GM18909 (cell line): ENCODE measurements at regions not wholly inside any gene's neighbourhood (a gene's known extent, or its start where the extent isn't known, plus 50 kb on each side); places are given as distances from the start of the nearest gene placed in this dataset.
"Not testable (repeated sequence)": the region's sequence is repeated elsewhere in the genome, so short reads cannot be mapped to it uniquely, and the experiment has no call there.

Experiments
- ATAC-seq: cut with Tn5 transposase; IDR thresholded peaks from one replicate; pipeline ENCODE4 v1.9.1; 2021; ENCODE audit warnings: mild to moderate bottlenecking; ENCODE audit not compliant: unreplicated experiment, poor library complexity

GRCh38 chr15:56812221-56812620 is 78.9 kb upstream of the ZNF280D start:
- ATAC-seq: no peak

GRCh38 chr15:56811586-56811985 is 78.3 kb upstream of the ZNF280D start:
- ATAC-seq: no peak

GRCh38 chr15:56808160-56808559 is 74.9 kb upstream of the ZNF280D start:
- ATAC-seq: no peak

- ATAC-seq: no peak
These were observed 72.8 kb upstream of the ZNF280D start for GRCh38 chr15:56806148-56806536.

DNA sequence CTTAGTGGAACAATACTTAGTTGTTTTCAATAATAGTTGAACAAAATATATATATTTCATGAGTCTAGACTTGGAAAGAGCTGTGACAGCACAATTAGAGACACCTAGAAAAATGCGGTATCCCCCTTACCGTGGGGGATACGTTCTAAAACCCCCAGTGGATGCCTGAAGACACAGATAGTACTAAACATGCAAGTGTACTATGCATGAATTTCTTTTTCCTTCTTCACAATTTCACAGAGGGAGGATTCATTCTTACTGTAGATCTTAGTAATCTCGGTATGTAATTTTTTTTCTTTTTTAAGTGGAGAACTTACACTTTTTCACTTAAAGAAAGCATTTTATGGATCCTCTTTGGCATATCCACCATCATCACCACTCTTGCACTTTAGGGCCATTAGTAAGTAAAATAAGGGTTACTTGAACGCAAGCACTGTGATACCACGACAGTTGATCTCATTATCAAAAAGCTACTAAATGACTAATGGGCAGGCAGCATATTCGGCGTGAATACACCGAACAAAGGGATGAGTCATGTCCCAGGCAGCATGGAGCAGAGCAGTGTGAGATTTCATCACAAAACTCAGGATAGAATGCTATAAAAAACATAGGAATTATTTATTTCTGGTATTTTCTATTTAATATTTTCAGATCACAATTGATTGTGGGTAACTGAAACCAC is 72.3 kb upstream of the ZNF280D start:
- ATAC-seq: peak; percentile 62

- ATAC-seq: no peak
These were observed 71.6 kb upstream of the ZNF280D start for GRCh38 chr15:56804938-56805337.

DNA sequence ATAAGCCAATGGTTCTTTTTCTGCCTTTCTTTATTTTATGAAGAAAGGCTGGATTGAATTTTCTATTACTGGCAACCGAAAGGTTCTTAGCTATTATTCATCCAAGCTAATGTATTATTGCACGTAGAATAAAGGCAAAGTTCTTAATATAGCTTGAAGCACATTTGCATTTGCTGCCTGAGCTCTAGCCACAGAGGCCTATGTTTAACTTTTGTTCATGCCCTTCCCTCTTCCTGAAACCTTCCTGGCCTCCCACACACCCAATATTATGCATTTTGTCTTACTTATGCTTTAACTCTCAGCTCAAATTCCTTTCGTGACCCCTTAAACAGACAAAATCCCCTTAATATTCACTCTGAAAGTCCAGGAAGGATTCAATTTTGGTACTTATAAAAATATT is 71.0 kb upstream of the ZNF280D start:
- no peak for ATAC-seq

- ATAC-seq: no peak
These were observed 68.9 kb upstream of the ZNF280D start for GRCh38 chr15:56802161-56802560.

DNA sequence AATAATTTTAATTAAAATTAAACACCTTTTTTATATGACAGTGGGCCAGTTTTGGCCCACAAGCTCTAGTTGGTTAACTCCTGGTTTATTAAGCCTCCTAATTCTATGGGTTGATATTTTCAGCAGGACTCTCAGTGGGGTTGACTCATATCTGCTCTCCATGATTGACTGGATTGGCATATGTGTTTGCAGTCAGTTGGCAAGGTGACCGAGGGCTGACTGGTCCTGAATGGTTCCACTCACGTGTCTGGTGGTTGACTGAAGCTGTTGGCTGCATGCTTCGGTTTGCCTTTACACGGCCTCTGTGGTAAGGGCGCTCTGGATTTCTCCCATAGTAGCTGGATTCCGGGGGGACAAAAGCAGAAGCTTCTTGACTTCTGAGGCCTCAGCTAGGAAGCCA is 65.3 kb upstream of the ZNF280D start:
- peak; percentile 77 for ATAC-seq

DNA sequence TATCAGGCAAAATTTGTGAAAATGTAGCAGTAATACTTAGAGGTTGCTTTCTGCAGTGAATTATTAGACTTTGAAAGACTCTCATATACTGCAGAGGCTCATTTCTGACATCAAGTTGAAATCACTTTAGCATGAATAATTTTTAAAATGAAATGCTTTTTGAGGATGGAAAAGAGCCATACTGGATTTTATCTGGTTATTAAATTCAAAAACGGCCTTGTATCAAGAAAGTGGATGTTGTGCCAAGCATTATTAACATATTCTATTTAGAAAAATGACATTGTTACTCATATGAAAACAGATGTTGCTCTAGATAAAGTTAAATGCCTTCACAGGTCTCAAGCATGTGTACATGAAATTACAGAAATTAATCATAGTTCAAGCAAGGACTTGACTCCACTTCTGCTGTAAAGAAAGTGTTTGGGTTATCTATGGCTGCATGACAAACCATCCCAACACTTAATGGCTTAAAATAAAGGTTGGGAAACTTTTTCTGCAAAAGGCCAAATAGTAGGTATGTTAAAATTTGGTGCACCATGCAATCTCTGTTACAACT is 64.5 kb upstream of the ZNF280D start:
- ATAC-seq: no peak

GRCh38 chr15:56795502-56795901 is 62.2 kb upstream of the ZNF280D start:
- ATAC-seq: no peak

- no peak for ATAC-seq
These were observed 61.4 kb upstream of the ZNF280D start for GRCh38 chr15:56794553-56795329.

DNA sequence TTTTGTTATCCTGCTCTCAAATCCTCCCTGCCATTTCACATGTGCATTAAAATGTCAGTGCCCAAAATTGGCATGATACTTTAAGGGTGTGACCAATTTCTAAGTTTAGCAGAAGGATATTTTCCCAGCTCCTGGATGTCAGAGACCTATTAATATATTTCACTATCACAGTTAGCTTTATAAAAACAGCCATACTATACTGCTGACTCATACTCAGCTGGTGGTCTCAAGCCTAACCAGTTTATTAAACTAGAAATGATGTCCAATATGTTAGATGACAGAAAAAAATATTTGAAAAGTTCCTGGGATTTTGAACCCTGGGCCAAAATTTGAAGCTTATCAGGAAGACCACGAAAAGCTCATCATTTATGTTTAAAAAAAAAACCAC is 60.9 kb upstream of the ZNF280D start:
- no peak for ATAC-seq

DNA sequence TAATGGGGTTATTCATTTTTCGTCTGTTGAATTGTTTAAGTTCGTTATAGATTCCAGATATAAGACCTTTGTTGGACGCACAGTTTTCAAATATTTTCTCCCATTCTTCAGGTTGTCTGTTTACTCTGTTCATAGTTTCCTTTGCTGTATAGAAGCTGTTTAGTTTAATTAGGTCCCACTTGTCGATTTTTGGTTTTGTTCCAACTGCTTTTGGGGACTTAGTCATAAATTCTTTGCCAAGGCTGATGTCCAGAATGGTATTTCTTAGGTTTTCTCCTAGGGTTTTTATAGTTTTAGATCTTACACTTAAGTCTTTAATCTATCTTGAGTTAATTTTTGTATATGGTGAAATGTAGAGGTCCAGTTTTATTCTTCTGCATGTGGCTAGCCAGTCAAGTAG is 58.9 kb upstream of the ZNF280D start:
- ATAC-seq: no peak

- ATAC-seq: not testable (repeated sequence)
These were observed 58.2 kb upstream of the ZNF280D start for GRCh38 chr15:56791521-56791920.

- ATAC-seq: no peak
These were observed 55.0 kb upstream of the ZNF280D start for GRCh38 chr15:56788359-56788758.

DNA sequence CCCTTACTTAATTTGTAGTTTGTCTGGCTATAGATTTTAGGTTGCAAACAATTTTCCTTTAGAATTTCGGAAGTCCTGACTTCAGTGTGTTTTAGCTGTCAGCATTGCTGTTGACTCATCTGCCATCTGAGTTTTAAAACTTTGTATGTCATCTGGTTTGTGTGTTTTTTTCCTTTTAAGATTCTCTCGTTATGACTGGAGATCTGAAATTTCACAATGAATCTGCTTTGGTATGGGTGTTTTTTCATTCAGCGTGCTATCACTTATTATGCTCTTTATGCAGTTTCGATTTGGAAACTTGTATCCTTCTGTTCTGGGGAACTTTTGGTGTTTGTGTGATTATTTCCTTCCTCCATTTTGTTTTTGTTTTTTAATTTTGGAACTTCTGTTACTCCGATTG is 53.7 kb upstream of the ZNF280D start:
- peak; percentile 59 for ATAC-seq

DNA sequence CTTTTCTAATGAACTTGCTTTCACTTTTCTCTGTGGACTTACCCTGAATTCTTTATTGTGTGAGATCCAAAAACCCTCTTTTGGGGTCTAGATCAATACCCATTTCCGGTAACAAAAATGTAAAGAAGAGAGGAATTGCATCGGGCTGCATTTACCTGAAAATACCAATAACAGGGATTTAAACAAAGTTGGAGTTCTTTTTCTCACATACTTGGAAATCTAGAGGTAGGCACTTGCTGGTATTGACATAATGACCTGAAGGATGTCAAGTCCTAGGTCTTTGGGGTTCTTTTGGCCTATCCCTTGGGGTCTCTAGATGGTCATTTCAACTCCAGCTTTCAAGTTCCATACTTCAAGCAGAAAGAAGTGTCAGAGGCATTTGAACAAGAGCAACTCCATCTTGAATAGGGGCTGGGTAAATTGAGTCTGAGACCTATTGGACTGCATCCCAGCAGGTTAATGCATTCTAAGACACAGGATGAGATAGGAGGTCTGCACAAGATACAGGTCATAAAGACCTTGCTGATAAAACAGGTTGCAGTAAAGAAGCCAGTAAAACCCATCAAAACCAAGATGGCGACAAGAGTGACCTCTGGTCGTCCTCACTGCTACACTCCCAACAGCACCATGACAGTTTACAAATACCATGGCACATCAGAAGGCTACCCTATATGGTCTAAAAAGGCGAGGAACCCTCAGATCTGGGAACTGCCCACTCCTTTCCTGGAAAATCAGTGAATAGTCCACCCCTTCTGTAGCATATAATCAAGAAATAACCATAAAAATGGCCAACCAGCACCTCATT is 50.8 kb upstream of the ZNF280D start:
- no peak for ATAC-seq

DNA sequence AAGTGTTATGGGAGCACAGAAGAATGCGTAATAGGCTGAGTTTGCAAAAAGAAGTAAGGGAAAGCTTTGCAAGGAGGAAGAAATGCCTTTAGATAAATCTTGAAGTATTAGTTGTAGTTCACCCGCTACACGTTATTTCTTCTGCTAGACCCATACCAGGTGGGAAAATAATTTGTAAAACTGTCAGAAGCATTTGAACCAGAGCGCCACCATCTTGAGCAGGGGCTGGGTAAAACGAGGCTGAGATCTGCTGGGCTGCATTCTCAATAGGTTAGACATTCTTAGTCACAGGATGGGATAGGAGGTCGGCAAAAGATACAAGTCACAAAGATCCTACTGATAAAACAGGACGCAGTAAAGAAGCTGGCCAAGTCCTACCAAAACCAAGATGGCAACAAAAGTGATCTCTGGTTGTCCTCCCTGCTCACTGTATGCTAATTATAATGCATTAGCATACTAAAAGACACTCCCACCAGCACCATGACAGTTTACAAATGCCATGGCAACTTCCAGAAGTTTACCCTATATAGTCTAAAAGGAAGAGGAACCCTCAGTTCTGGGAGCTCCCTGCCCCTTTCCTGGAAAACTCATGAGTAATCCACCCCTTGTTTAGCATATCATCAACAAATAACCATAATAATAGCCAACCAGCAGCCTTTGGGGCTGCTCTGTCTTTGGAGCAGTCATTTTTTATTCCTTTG is 50.0 kb upstream of the ZNF280D start:
- no peak for ATAC-seq
